GM10266 (cell line): ENCODE measurements at regions not wholly inside any gene's neighbourhood (a gene's known extent, or its start where the extent isn't known, plus 50 kb on each side); places are given as distances from the start of the nearest gene placed in this dataset.

Source experiments
- DNase-seq: peaks from one replicate; pipeline ENCODE4 v3.0.0; 2012; ENCODE audit errors: extremely low spot score
- CTCF ChIP-seq: IDR thresholded peaks from 2 replicates; pipeline ENCODE4 v1.5.1; 2012; ENCODE audit warnings: mild to moderate bottlenecking, low read depth; ENCODE audit not compliant: control insufficient read depth, insufficient read depth; ENCODE audit errors: missing control alignments

- no peak for TF ChIP-seq CTCF
- no peak for DNase-seq
Measured at GRCh38 chr3:28994161-28994905, 286.5 kb upstream of the RBMS3 start.

GRCh38 chr3:29004885-29005599, 275.8 kb upstream of the RBMS3 start:
- no peak for TF ChIP-seq CTCF
- peak; percentile 32 for DNase-seq

- no peak for TF ChIP-seq CTCF
- DNase-seq, result no peak
Measured at GRCh38 chr3:29005862-29006261, 275.0 kb upstream of the RBMS3 start.

GRCh38 chr3:29011441-29011840, 269.4 kb upstream of the RBMS3 start:
- no peak for TF ChIP-seq CTCF
- DNase-seq, result no peak

GRCh38 chr3:29011966-29012365, 268.9 kb upstream of the RBMS3 start:
- TF ChIP-seq CTCF, result no peak

GRCh38 chr3:29022976-29023375, 257.9 kb upstream of the RBMS3 start:
- DNase-seq, result no peak

More at GRCh38 chr3:29011966-29012365, 268.9 kb upstream of the RBMS3 start:
- no peak for DNase-seq

More at GRCh38 chr3:29022976-29023375, 257.9 kb upstream of the RBMS3 start:
- no peak for TF ChIP-seq CTCF
